ENCODE measurements at regions not wholly inside any gene's neighbourhood (a gene's known extent, or its start where the extent isn't known, plus 50 kb on each side); places are given as distances from the start of the nearest gene placed in this dataset.
A peak's percentile ranks its signal among the peaks of the same experiment; 100 is the strongest.

GRCh38 chr15:58313810-58314592 is 117.8 kb upstream of the LIPC start:
- Histone ChIP-seq H3K9ac (ENCODE audit: low read depth in 1 of 2, low read length in 2 of 2) (no peak overlapping the region), H3K27ac (ENCODE audit: low read depth in 1 of 2, low read length in 2 of 2) (no peak overlapping the region), H3K36me3 (ENCODE audit: control insufficient read depth in 4 of 4, insufficient read depth in 3 of 4, low read depth in 1 of 4, low read length in 3 of 4) (no peaks in the 10 kb centered on the region), H3K4me3 (ENCODE audit: low read depth in 1 of 3, low read length in 3 of 3) (no peak overlapping the region), H3K9me3 (ENCODE audit: control insufficient read depth in 4 of 4, low read length in 3 of 4) (no peaks in the 10 kb centered on the region), H3K4me1 (ENCODE audit: control insufficient read depth in 4 of 4, insufficient read depth in 4 of 4, low read length in 3 of 4) (peaks cover 0 to 7% (median 0%) of the 10 kb centered on the region in 4 donors), H3K27me3 (ENCODE audit: control insufficient read depth in 4 of 4, insufficient read depth in 4 of 4, low read length in 3 of 4) (no peaks in the 10 kb centered on the region)
- no peak for DNase-seq (ENCODE audit: low spot score)
- TF ChIP-seq NR2F2 (IDR thresholded peaks at IDR 0.05) (peak; percentile 25), RXRA (IDR thresholded peaks at IDR 0.05) (no peak), TAF1 (conservative IDR thresholded peaks at IDR 0.05) (no peak), REST (IDR thresholded peaks at IDR 0.05) (no peak)
- 83% methylated on average over 6 of the region's 6 CpGs for WGBS

DNA sequence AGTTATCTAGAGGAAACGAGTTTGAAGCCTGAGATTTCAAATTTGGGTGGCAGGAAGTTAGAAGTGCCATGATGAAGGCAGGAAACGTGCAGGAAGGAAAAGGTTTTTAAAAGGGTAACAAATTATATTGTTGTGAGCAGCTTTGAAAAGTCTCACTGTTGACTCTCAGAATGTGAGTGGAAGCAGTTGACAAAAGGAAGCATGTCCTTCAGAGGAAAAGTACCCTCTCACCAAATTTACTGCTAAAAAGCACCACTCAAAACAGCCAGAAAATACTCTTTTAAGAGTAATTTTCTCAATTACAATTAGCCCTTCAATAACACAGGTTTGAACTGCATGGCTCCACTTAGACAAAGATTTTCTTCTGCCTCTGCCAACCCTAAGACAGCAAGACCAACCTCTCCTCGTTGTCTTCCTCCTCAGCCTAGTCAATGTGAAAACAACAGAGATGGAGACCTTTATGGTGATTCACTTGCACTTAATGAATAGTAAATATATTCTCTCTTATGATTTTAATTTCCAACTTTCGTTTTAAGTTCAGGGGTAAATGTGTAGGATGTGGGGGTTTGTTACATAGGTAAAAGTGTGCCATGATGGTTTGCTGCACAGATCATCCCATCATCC is 117.1 kb upstream of the LIPC start:
- Histone ChIP-seq H3K9ac (ENCODE audit: low read depth in 1 of 2, low read length in 2 of 2) (no peak overlapping the region), H3K27me3 (ENCODE audit: control insufficient read depth in 4 of 4, insufficient read depth in 4 of 4, low read length in 3 of 4) (no peaks in the 10 kb centered on the region), H3K27ac (ENCODE audit: low read depth in 1 of 2, low read length in 2 of 2) (no peak overlapping the region), H3K9me3 (ENCODE audit: control insufficient read depth in 4 of 4, low read length in 3 of 4) (no peaks in the 10 kb centered on the region), H3K4me1 (ENCODE audit: control insufficient read depth in 4 of 4, insufficient read depth in 4 of 4, low read length in 3 of 4) (peaks cover 0 to 7% (median 0%) of the 10 kb centered on the region in 4 donors), H3K4me3 (ENCODE audit: low read depth in 1 of 3, low read length in 3 of 3) (no peak overlapping the region), H3K36me3 (ENCODE audit: control insufficient read depth in 4 of 4, insufficient read depth in 3 of 4, low read depth in 1 of 4, low read length in 3 of 4) (no peaks in the 10 kb centered on the region)
- no peak for DNase-seq (ENCODE audit: low spot score)
- 65% methylated on average over 4 of the region's 4 CpGs for WGBS
- TF ChIP-seq REST (IDR thresholded peaks at IDR 0.05) (no peak), RXRA (IDR thresholded peaks at IDR 0.05) (no peak), GABPA (IDR thresholded peaks at IDR 0.05 in 1 of 2, conservative IDR thresholded peaks at IDR 0.05 in 1 of 2) (no peak), JUND (IDR thresholded peaks at IDR 0.05) (no peak)

DNA sequence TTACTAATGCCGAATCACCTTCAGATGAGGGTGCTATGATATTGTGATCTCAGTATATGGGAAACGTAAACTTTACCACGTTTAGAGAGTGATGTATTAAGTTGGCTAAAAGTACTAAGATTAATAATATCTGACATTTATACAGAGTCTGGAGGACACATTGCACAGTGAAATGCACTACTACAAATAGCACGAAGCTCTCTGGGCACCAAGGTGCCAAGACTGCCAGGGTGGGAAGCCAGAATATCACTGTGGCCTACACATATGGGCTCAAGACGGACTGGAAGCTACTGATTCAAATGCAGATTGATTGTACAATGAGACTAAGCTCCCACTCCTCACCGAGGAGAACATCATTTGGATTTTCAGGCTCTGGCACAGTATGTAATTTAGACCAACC is 113.3 kb upstream of the LIPC start:
- WGBS: 93% methylated on average over 6 of the region's 6 CpGs
- no peak overlapping the region for H3K27ac ChIP-seq (ENCODE audit: low read depth in 1 of 2, low read length in 2 of 2)
- TF ChIP-seq REST (IDR thresholded peaks at IDR 0.05): no peak
- TF ChIP-seq EGR1 (IDR thresholded peaks at IDR 0.05; ENCODE audit: low read depth in 2 of 2): no peak
- no peak for TF ChIP-seq NR2F2 (IDR thresholded peaks at IDR 0.05)
- TF ChIP-seq SP1 (IDR thresholded peaks at IDR 0.05): no peak
- no peak for TF ChIP-seq JUND (IDR thresholded peaks at IDR 0.05)
- H3K9ac ChIP-seq (ENCODE audit: low read depth in 1 of 2, low read length in 2 of 2): no peak overlapping the region
- H3K27me3 ChIP-seq (ENCODE audit: control insufficient read depth in 4 of 4, insufficient read depth in 4 of 4, low read length in 3 of 4): no peaks in the 10 kb centered on the region
- H3K4me3 ChIP-seq (ENCODE audit: low read depth in 1 of 3, low read length in 3 of 3): no peak overlapping the region
- DNase-seq (ENCODE audit: low spot score): no peak
- H3K9me3 ChIP-seq (ENCODE audit: control insufficient read depth in 4 of 4, low read length in 3 of 4): no peaks in the 10 kb centered on the region
- no peaks in the 10 kb centered on the region for H3K36me3 ChIP-seq (ENCODE audit: control insufficient read depth in 4 of 4, insufficient read depth in 3 of 4, low read depth in 1 of 4, low read length in 3 of 4)
- H3K4me1 ChIP-seq (ENCODE audit: control insufficient read depth in 4 of 4, insufficient read depth in 4 of 4, low read length in 3 of 4): no peaks in the 10 kb centered on the region

All from liver (tissue), 7 donors.